ENCODE measurements at regions not wholly inside any gene's neighbourhood (a gene's known extent, or its start where the extent isn't known, plus 50 kb on each side); places are given as distances from the start of the nearest gene placed in this dataset.

- no peak for DNase-seq
- CTCF ChIA-PET: no interaction called here
- Mint-ChIP-seq H3K36me3 (ENCODE audit: low read depth) (no peaks in the 10 kb centered on the region), H3K4me3 (no peak overlapping the region), H3K4me1 (no peaks in the 10 kb centered on the region), H3K27me3 (no peaks in the 10 kb centered on the region), H3K27ac (no peak overlapping the region), H3K9me3 (no peaks in the 10 kb centered on the region)
- POLR2A ChIA-PET: no interaction called here
These were observed 230.1 kb upstream of the FAT4 start for GRCh38 chr4:125084608-125085007.

- no peak overlapping the region for H3K4me3 Mint-ChIP-seq
These were observed 231.9 kb upstream of the FAT4 start for GRCh38 chr4:125082729-125083417.

GRCh38 chr4:125072269-125072668 is 242.5 kb upstream of the FAT4 start:
- no peaks in the 10 kb centered on the region for H3K36me3 Mint-ChIP-seq (ENCODE audit: low read depth)
- no peaks in the 10 kb centered on the region for H3K4me1 Mint-ChIP-seq
- H3K4me3 Mint-ChIP-seq: no peak overlapping the region
- H3K27me3 Mint-ChIP-seq: no peaks in the 10 kb centered on the region
- no peak overlapping the region for H3K27ac Mint-ChIP-seq
- ChIA-PET POLR2A (no interaction called here), CTCF (interaction anchor here (1.2 kb wide), 1 partner anchor 18 kb away, joined by 3 read pairs; no protein-coding TSS in a partner anchor)
- DNase-seq: no peak
- H3K9me3 Mint-ChIP-seq: peaks cover 3% of the 10 kb centered on the region

More at GRCh38 chr4:125082729-125083417, 231.9 kb upstream of the FAT4 start:
- Mint-ChIP-seq H3K27ac (no peak overlapping the region), H3K36me3 (ENCODE audit: low read depth) (no peaks in the 10 kb centered on the region), H3K4me1 (no peaks in the 10 kb centered on the region), H3K27me3 (no peaks in the 10 kb centered on the region), H3K9me3 (no peaks in the 10 kb centered on the region)
- CTCF ChIA-PET: no interaction called here
- DNase-seq: no peak
- POLR2A ChIA-PET: no interaction called here

GRCh38 chr4:125070861-125071260 is 243.9 kb upstream of the FAT4 start:
- Mint-ChIP-seq H3K9me3 (peaks cover 3% of the 10 kb centered on the region), H3K36me3 (ENCODE audit: low read depth) (no peaks in the 10 kb centered on the region), H3K27ac (no peak overlapping the region), H3K4me3 (no peak overlapping the region), H3K4me1 (no peaks in the 10 kb centered on the region), H3K27me3 (no peaks in the 10 kb centered on the region)
- CTCF ChIA-PET: interaction anchor here (1.2 kb wide), 1 partner anchor 20 kb away, joined by 3 read pairs; no protein-coding TSS in a partner anchor
- DNase-seq: no peak
- POLR2A ChIA-PET: no interaction called here

GRCh38 chr4:125062115-125063050 is 252.4 kb upstream of the FAT4 start:
- Mint-ChIP-seq H3K36me3 (ENCODE audit: low read depth) (no peaks in the 10 kb centered on the region), H3K27me3 (no peaks in the 10 kb centered on the region), H3K9me3 (no peaks in the 10 kb centered on the region), H3K4me3 (no peak overlapping the region), H3K27ac (no peak overlapping the region), H3K4me1 (no peaks in the 10 kb centered on the region)
- POLR2A ChIA-PET: no interaction called here
- CTCF ChIA-PET: no interaction called here
- no peak for DNase-seq

GRCh38 chr4:125060376-125060775 is 254.4 kb upstream of the FAT4 start:
- CTCF ChIA-PET: no interaction called here
- no peak overlapping the region for H3K4me3 Mint-ChIP-seq

GRCh38 chr4:125049711-125050110 is 265.0 kb upstream of the FAT4 start:
- Mint-ChIP-seq H3K36me3 (ENCODE audit: low read depth) (no peaks in the 10 kb centered on the region), H3K27ac (no peak overlapping the region), H3K9me3 (no peaks in the 10 kb centered on the region), H3K4me1 (no peaks in the 10 kb centered on the region), H3K27me3 (no peaks in the 10 kb centered on the region), H3K4me3 (no peak overlapping the region)
- CTCF ChIA-PET: no interaction called here
- POLR2A ChIA-PET: no interaction called here
- DNase-seq: no peak

More at GRCh38 chr4:125060376-125060775, 254.4 kb upstream of the FAT4 start:
- no peaks in the 10 kb centered on the region for H3K36me3 Mint-ChIP-seq (ENCODE audit: low read depth)
- H3K4me1 Mint-ChIP-seq: no peaks in the 10 kb centered on the region
- DNase-seq: no peak
- H3K27me3 Mint-ChIP-seq: no peaks in the 10 kb centered on the region
- H3K27ac Mint-ChIP-seq: no peak overlapping the region
- POLR2A ChIA-PET: no interaction called here
- no peaks in the 10 kb centered on the region for H3K9me3 Mint-ChIP-seq

GRCh38 chr4:125045311-125045710 is 269.4 kb upstream of the FAT4 start:
- Mint-ChIP-seq H3K36me3 (ENCODE audit: low read depth) (no peaks in the 10 kb centered on the region), H3K9me3 (no peaks in the 10 kb centered on the region), H3K4me3 (no peak overlapping the region), H3K4me1 (no peaks in the 10 kb centered on the region), H3K27ac (no peak overlapping the region), H3K27me3 (no peaks in the 10 kb centered on the region)
- CTCF ChIA-PET: no interaction called here
- DNase-seq: no peak
- POLR2A ChIA-PET: no interaction called here

GRCh38 chr4:125044886-125045285 is 269.9 kb upstream of the FAT4 start:
- DNase-seq: no peak
- CTCF ChIA-PET: no interaction called here

GRCh38 chr4:125043486-125043885 is 271.3 kb upstream of the FAT4 start:
- H3K4me1 Mint-ChIP-seq: no peaks in the 10 kb centered on the region
- H3K9me3 Mint-ChIP-seq: no peaks in the 10 kb centered on the region
- no peak for DNase-seq
- H3K4me3 Mint-ChIP-seq: no peak overlapping the region
- H3K27me3 Mint-ChIP-seq: no peaks in the 10 kb centered on the region
- H3K27ac Mint-ChIP-seq: no peak overlapping the region
- H3K36me3 Mint-ChIP-seq (ENCODE audit: low read depth): no peaks in the 10 kb centered on the region
- CTCF ChIA-PET: no interaction called here
- POLR2A ChIA-PET: no interaction called here

More at GRCh38 chr4:125044886-125045285, 269.9 kb upstream of the FAT4 start:
- H3K9me3 Mint-ChIP-seq: no peaks in the 10 kb centered on the region
- no peaks in the 10 kb centered on the region for H3K27me3 Mint-ChIP-seq
- POLR2A ChIA-PET: no interaction called here
- H3K27ac Mint-ChIP-seq: no peak overlapping the region
- H3K36me3 Mint-ChIP-seq (ENCODE audit: low read depth): no peaks in the 10 kb centered on the region
- no peak overlapping the region for H3K4me3 Mint-ChIP-seq
- H3K4me1 Mint-ChIP-seq: no peaks in the 10 kb centered on the region

GRCh38 chr4:125042041-125042440 is 272.7 kb upstream of the FAT4 start:
- no peaks in the 10 kb centered on the region for H3K9me3 Mint-ChIP-seq
- H3K4me3 Mint-ChIP-seq: no peak overlapping the region
- DNase-seq: no peak
- CTCF ChIA-PET: no interaction called here
- H3K27ac Mint-ChIP-seq: no peak overlapping the region
- no peaks in the 10 kb centered on the region for H3K4me1 Mint-ChIP-seq
- H3K36me3 Mint-ChIP-seq (ENCODE audit: low read depth): no peaks in the 10 kb centered on the region
- POLR2A ChIA-PET: no interaction called here
- no peaks in the 10 kb centered on the region for H3K27me3 Mint-ChIP-seq

GRCh38 chr4:125041372-125041930 is 273.3 kb upstream of the FAT4 start:
- no peak for DNase-seq
- ChIA-PET CTCF (no interaction called here), POLR2A (no interaction called here)
- H3K4me3 Mint-ChIP-seq: no peak overlapping the region
- H3K27ac Mint-ChIP-seq: no peak overlapping the region
- H3K4me1 Mint-ChIP-seq: no peaks in the 10 kb centered on the region
- no peaks in the 10 kb centered on the region for H3K9me3 Mint-ChIP-seq
- H3K36me3 Mint-ChIP-seq (ENCODE audit: low read depth): no peaks in the 10 kb centered on the region
- no peaks in the 10 kb centered on the region for H3K27me3 Mint-ChIP-seq

GRCh38 chr4:125039550-125039949 is 275.2 kb upstream of the FAT4 start:
- Mint-ChIP-seq H3K27ac (no peak overlapping the region), H3K36me3 (ENCODE audit: low read depth) (no peaks in the 10 kb centered on the region), H3K4me1 (no peaks in the 10 kb centered on the region), H3K9me3 (no peaks in the 10 kb centered on the region), H3K27me3 (no peaks in the 10 kb centered on the region), H3K4me3 (no peak overlapping the region)
- DNase-seq: no peak
- ChIA-PET POLR2A (no interaction called here), CTCF (no interaction called here)

All from activated CD4-positive, alpha-beta T cell treated with anti-CD3 and anti-CD28 coated beads, Interleukin-2, amount 10 ng/mL, durations not matched to agents 7 days and 5 days (primary cell).